ENCODE measurements at regions not wholly inside any gene's neighbourhood (a gene's known extent, or its start where the extent isn't known, plus 50 kb on each side); places are given as distances from the start of the nearest gene placed in this dataset.

- no peak for DNase-seq
Measured at GRCh38 chr13:31929031-31929770, 102.4 kb upstream of the FRY start.

GRCh38 chr13:31930490-31930889 lies 101.1 kb upstream of the FRY start:
- DNase-seq, result no peak

GRCh38 chr13:31930901-31931522 lies 100.6 kb upstream of the FRY start:
- DNase-seq, result no peak

GRCh38 chr13:31937436-31937835 lies 94.1 kb upstream of the FRY start:
- no peak for DNase-seq

GRCh38 chr13:31940076-31940475 lies 91.5 kb upstream of the FRY start:
- DNase-seq, result no peak

GRCh38 chr13:31943591-31943990 lies 88.0 kb upstream of the FRY start:
- no peak for DNase-seq

- DNase-seq, result no peak
Measured at GRCh38 chr13:31944262-31945160, 87.1 kb upstream of the FRY start.

GRCh38 chr13:31945202-31945961 lies 86.2 kb upstream of the FRY start:
- DNase-seq, result peak; percentile 73

- DNase-seq, result no peak
Measured at GRCh38 chr13:31946091-31946770, 85.3 kb upstream of the FRY start.

- no peak for DNase-seq
Measured at GRCh38 chr13:31947105-31947504, 84.5 kb upstream of the FRY start.

GRCh38 chr13:31947506-31947905 lies 84.1 kb upstream of the FRY start:
- peak; percentile 34 for DNase-seq

- DNase-seq, result no peak
Measured at GRCh38 chr13:31949486-31949885, 82.1 kb upstream of the FRY start.

GRCh38 chr13:31950111-31950815 lies 81.3 kb upstream of the FRY start:
- no peak for DNase-seq

- no peak for DNase-seq
Measured at GRCh38 chr13:31951215-31951678, 80.3 kb upstream of the FRY start.

- no peak for DNase-seq
Measured at GRCh38 chr13:31952641-31953380, 78.8 kb upstream of the FRY start.

- DNase-seq, result no peak
Measured at GRCh38 chr13:31955101-31955500, 76.5 kb upstream of the FRY start.

- no peak for DNase-seq
Measured at GRCh38 chr13:31955741-31956140, 75.8 kb upstream of the FRY start.

GRCh38 chr13:31956980-31957644 lies 74.5 kb upstream of the FRY start:
- peak; percentile 27 for DNase-seq

- no peak for DNase-seq
Measured at GRCh38 chr13:31957772-31958171, 73.8 kb upstream of the FRY start.

GRCh38 chr13:31962731-31963370 lies 68.7 kb upstream of the FRY start:
- no peak for DNase-seq
